ENCODE measurements at regions not wholly inside any gene's neighbourhood (a gene's known extent, or its start where the extent isn't known, plus 50 kb on each side); places are given as distances from the start of the nearest gene placed in this dataset.

- in situ Hi-C loops (cut with HindIII; ENCODE audit: low sequenced_read_pairs) = no loop called here
- DNase-seq (ENCODE audit: low spot score) = no peak
Measured at GRCh38 chr6:92759178-92759577, 660.2 kb downstream of the EPHA7 start.

GRCh38 chr6:92757925-92758324 is 661.4 kb downstream of the EPHA7 start:
- in situ Hi-C loops (cut with HindIII; ENCODE audit: low sequenced_read_pairs) = no loop called here
- no peak for DNase-seq (ENCODE audit: low spot score)

GRCh38 chr6:92756912-92757311 is 662.4 kb downstream of the EPHA7 start:
- in situ Hi-C loops (cut with HindIII; ENCODE audit: low sequenced_read_pairs) = no loop called here
- DNase-seq (ENCODE audit: low spot score) = no peak

GRCh38 chr6:92753956-92754355 is 665.4 kb downstream of the EPHA7 start:
- in situ Hi-C loops (cut with HindIII; ENCODE audit: low sequenced_read_pairs) = no loop called here
- DNase-seq (ENCODE audit: low spot score) = no peak

GRCh38 chr6:92752114-92752513 is 667.2 kb downstream of the EPHA7 start:
- in situ Hi-C loops (cut with HindIII; ENCODE audit: low sequenced_read_pairs) = no loop called here
- DNase-seq (ENCODE audit: low spot score) = no peak

- DNase-seq (ENCODE audit: low spot score) = no peak
- in situ Hi-C loops (cut with HindIII; ENCODE audit: low sequenced_read_pairs) = no loop called here
Measured at GRCh38 chr6:92748131-92748530, 671.2 kb downstream of the EPHA7 start.

- in situ Hi-C loops (cut with HindIII; ENCODE audit: low sequenced_read_pairs) = no loop called here
Measured at GRCh38 chr6:92737983-92738382, 681.4 kb downstream of the EPHA7 start.

GRCh38 chr6:92723390-92723931 is 695.9 kb downstream of the EPHA7 start:
- in situ Hi-C loops (cut with HindIII; ENCODE audit: low sequenced_read_pairs) = no loop called here
- DNase-seq (ENCODE audit: low spot score) = no peak

More at GRCh38 chr6:92737983-92738382, 681.4 kb downstream of the EPHA7 start:
- no peak for DNase-seq (ENCODE audit: low spot score)

GRCh38 chr6:92719773-92720172 is 699.6 kb downstream of the EPHA7 start:
- no peak for DNase-seq (ENCODE audit: low spot score)

GRCh38 chr6:92716638-92717037 is 702.7 kb downstream of the EPHA7 start:
- no peak for DNase-seq (ENCODE audit: low spot score)

More at GRCh38 chr6:92719773-92720172, 699.6 kb downstream of the EPHA7 start:
- in situ Hi-C loops (cut with HindIII; ENCODE audit: low sequenced_read_pairs) = no loop called here

GRCh38 chr6:92715991-92716390 is 703.4 kb downstream of the EPHA7 start:
- DNase-seq (ENCODE audit: low spot score) = no peak
- in situ Hi-C loops (cut with HindIII; ENCODE audit: low sequenced_read_pairs) = no loop called here

More at GRCh38 chr6:92716638-92717037, 702.7 kb downstream of the EPHA7 start:
- in situ Hi-C loops (cut with HindIII; ENCODE audit: low sequenced_read_pairs) = no loop called here

GRCh38 chr6:92714346-92714745 is 705.0 kb downstream of the EPHA7 start:
- DNase-seq (ENCODE audit: low spot score) = no peak
- in situ Hi-C loops (cut with HindIII; ENCODE audit: low sequenced_read_pairs) = no loop called here

- in situ Hi-C loops (cut with HindIII; ENCODE audit: low sequenced_read_pairs) = no loop called here
- DNase-seq (ENCODE audit: low spot score) = no peak
Measured at GRCh38 chr6:92710048-92710447, 709.3 kb downstream of the EPHA7 start.

GRCh38 chr6:92708945-92709344 is 710.4 kb downstream of the EPHA7 start:
- DNase-seq (ENCODE audit: low spot score) = no peak
- in situ Hi-C loops (cut with HindIII; ENCODE audit: low sequenced_read_pairs) = no loop called here

- DNase-seq (ENCODE audit: low spot score) = no peak
- in situ Hi-C loops (cut with HindIII; ENCODE audit: low sequenced_read_pairs) = no loop called here
Measured at GRCh38 chr6:92708270-92708669, 711.1 kb downstream of the EPHA7 start.

- in situ Hi-C loops (cut with HindIII; ENCODE audit: low sequenced_read_pairs) = no loop called here
- DNase-seq (ENCODE audit: low spot score) = no peak
Measured at GRCh38 chr6:92706976-92707375, 712.4 kb downstream of the EPHA7 start.

- in situ Hi-C loops (cut with HindIII; ENCODE audit: low sequenced_read_pairs) = no loop called here
- DNase-seq (ENCODE audit: low spot score) = no peak
Measured at GRCh38 chr6:92701425-92702096, 717.8 kb downstream of the EPHA7 start.

GRCh38 chr6:92700411-92700810 is 718.9 kb downstream of the EPHA7 start:
- in situ Hi-C loops (cut with HindIII; ENCODE audit: low sequenced_read_pairs) = no loop called here
- DNase-seq (ENCODE audit: low spot score) = no peak

- DNase-seq (ENCODE audit: low spot score) = no peak
- in situ Hi-C loops (cut with HindIII; ENCODE audit: low sequenced_read_pairs) = no loop called here
Measured at GRCh38 chr6:92690997-92691599, 728.3 kb downstream of the EPHA7 start.

GRCh38 chr6:92688342-92688741 is 731.0 kb downstream of the EPHA7 start:
- in situ Hi-C loops (cut with HindIII; ENCODE audit: low sequenced_read_pairs) = no loop called here
- DNase-seq (ENCODE audit: low spot score) = no peak

- in situ Hi-C loops (cut with HindIII; ENCODE audit: low sequenced_read_pairs) = no loop called here
- DNase-seq (ENCODE audit: low spot score) = no peak
Measured at GRCh38 chr6:92687278-92687677, 732.1 kb downstream of the EPHA7 start.
